Left ventricle myocardium superior (tissue), 1 donor: ENCODE measurements at regions not wholly inside any gene's neighbourhood (a gene's known extent, or its start where the extent isn't known, plus 50 kb on each side); places are given as distances from the start of the nearest gene placed in this dataset.
"Not testable (repeated sequence)": the region's sequence is repeated elsewhere in the genome, so short reads cannot be mapped to it uniquely, and the experiment has no call there.

ENCODE experiments used
- ATAC-seq: fragments of 200-7000 bp; cut with Tn5 transposase; one replicate; pipeline ENCODE4 v1.9.1; 2020; ENCODE audit warnings: mild to moderate bottlenecking, moderate library complexity
- DNase-seq: peaks from one replicate; pipeline ENCODE4 v3.0.0-alpha.2; 2020
- intact Hi-C: fragments of 100-400 bp; cut with micrococcal nuclease; formaldehyde crosslinking; loops from one replicate; pipeline ENCODE4 v1.11.0; 2022
- donor health status: DM: no; HTN: yes; CAD: no; lungs with severe emphysema.

GRCh38 chr2:242079792-242080191 is 210.3 kb downstream of the RTP5 start:
- intact Hi-C loops, DNase-seq, ATAC-seq: not testable (repeated sequence)

- intact Hi-C loops, DNase-seq: not testable (repeated sequence)
- ATAC-seq = peak; percentile 65
Observed at GRCh38 chr2:242080575-242081214, 211.2 kb downstream of the RTP5 start.

- intact Hi-C loops, DNase-seq: not testable (repeated sequence)
- peak; percentile 23 for ATAC-seq
Observed at GRCh38 chr2:242084034-242084433, 214.5 kb downstream of the RTP5 start.

- intact Hi-C loops = not testable (repeated sequence)
- ATAC-seq (peak; percentile 48), DNase-seq (peak; percentile 47)
Observed at GRCh38 chr2:242085024-242085674, 215.6 kb downstream of the RTP5 start.

GRCh38 chr2:242085941-242086621 is 216.6 kb downstream of the RTP5 start:
- peak; percentile 70 for DNase-seq
- intact Hi-C loops = no loop called here
- ATAC-seq = peak; percentile 72

- ATAC-seq = peak; percentile 28
- DNase-seq, intact Hi-C loops: not testable (repeated sequence)
Observed at GRCh38 chr2:242088044-242088443, 218.5 kb downstream of the RTP5 start.

GRCh38 chr2:242088471-242089212 is 219.1 kb downstream of the RTP5 start:
- intact Hi-C loops = no loop called here
- ATAC-seq = peak; percentile 88

GRCh38 chr2:242089213-242089549 is 219.7 kb downstream of the RTP5 start:
- intact Hi-C loops, ATAC-seq, DNase-seq: not testable (repeated sequence)

More at GRCh38 chr2:242088471-242089212, 219.1 kb downstream of the RTP5 start:
- DNase-seq = peak; percentile 96

- ATAC-seq, DNase-seq, intact Hi-C loops: not testable (repeated sequence)
Observed at GRCh38 chr2:242097278-242097677, 227.7 kb downstream of the RTP5 start.

GRCh38 chr2:242098034-242098433 is 228.5 kb downstream of the RTP5 start:
- intact Hi-C loops = no loop called here
- DNase-seq = no peak
- no peak for ATAC-seq

- intact Hi-C loops = no loop called here
- peak; percentile 41 for ATAC-seq
- no peak for DNase-seq
Observed at GRCh38 chr2:242098445-242099128, 229.1 kb downstream of the RTP5 start.

GRCh38 chr2:242103093-242103492 is 233.6 kb downstream of the RTP5 start:
- intact Hi-C loops, ATAC-seq, DNase-seq: not testable (repeated sequence)

GRCh38 chr2:242104202-242104956 is 234.8 kb downstream of the RTP5 start:
- ATAC-seq, intact Hi-C loops, DNase-seq: not testable (repeated sequence)

GRCh38 chr2:242107065-242107464 is 237.5 kb downstream of the RTP5 start:
- ATAC-seq, DNase-seq, intact Hi-C loops: not testable (repeated sequence)

- ATAC-seq, DNase-seq: not testable (repeated sequence)
Observed at GRCh38 chr2:242108797-242109500, 239.4 kb downstream of the RTP5 start.

GRCh38 chr2:242109819-242110218 is 240.3 kb downstream of the RTP5 start:
- DNase-seq, ATAC-seq, intact Hi-C loops: not testable (repeated sequence)

More at GRCh38 chr2:242108797-242109500, 239.4 kb downstream of the RTP5 start:
- intact Hi-C loops = not testable (repeated sequence)

GRCh38 chr2:242111954-242112353 is 242.4 kb downstream of the RTP5 start:
- intact Hi-C loops, DNase-seq, ATAC-seq: not testable (repeated sequence)
